Astrocyte of the cerebellum (primary cell): ENCODE measurements at regions not wholly inside any gene's neighbourhood (a gene's known extent, or its start where the extent isn't known, plus 50 kb on each side); places are given as distances from the start of the nearest gene placed in this dataset.

Experiments used
- DNase-seq: peaks from one replicate; pipeline ENCODE4 v3.0.0-alpha.2; 2011; ENCODE audit warnings: low read depth
- H3K4me3 ChIP-seq: 2 replicates; pipeline ENCODE4 v1.5.1; 2011; ENCODE audit warnings: mild to moderate bottlenecking, low read depth, low read length, moderate library complexity
- in situ Hi-C: cut with HindIII; loops from 2 replicates; pipeline ENCODE4 v1.10.0; 2017; ENCODE audit warnings: low sequenced_read_pairs
- TF ChIP-seq, protein P1 (sequence below): IDR thresholded peaks from 2 replicates; pipeline ENCODE4 v1.5.1; 2012; ENCODE audit warnings: low read length, low read depth, moderate library complexity, mild to moderate bottlenecking; ENCODE audit errors: missing control alignments

DNA sequence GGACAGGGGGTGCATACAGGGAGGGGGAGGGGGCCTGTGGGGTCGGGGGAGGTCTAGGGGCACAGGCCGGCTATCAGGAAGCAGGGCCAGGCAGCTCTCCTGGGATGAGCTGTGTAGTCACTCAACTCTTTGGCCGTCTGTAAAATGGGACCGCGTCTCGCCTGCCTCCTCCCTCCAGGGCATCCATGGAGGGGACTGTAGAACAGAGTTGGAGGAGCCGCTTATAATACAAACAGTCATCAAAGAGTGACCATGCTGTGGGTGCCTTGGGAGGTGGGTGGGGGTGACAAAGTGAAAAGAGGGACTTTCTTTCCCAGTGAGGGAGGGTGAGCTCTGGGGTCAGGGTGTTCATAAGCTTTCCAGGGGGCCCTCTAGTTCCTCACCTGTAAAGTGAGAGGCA lies 169.6 kb upstream of the HAAO start:
- in situ Hi-C loops, result loop anchor here (5.0 kb wide), 2 partner anchors 45 to 255 kb away; no protein-coding TSS in a partner anchor
- DNase-seq, result no peak
- H3K4me3 ChIP-seq, result no peak overlapping the region
- TF ChIP-seq, protein P1, sequence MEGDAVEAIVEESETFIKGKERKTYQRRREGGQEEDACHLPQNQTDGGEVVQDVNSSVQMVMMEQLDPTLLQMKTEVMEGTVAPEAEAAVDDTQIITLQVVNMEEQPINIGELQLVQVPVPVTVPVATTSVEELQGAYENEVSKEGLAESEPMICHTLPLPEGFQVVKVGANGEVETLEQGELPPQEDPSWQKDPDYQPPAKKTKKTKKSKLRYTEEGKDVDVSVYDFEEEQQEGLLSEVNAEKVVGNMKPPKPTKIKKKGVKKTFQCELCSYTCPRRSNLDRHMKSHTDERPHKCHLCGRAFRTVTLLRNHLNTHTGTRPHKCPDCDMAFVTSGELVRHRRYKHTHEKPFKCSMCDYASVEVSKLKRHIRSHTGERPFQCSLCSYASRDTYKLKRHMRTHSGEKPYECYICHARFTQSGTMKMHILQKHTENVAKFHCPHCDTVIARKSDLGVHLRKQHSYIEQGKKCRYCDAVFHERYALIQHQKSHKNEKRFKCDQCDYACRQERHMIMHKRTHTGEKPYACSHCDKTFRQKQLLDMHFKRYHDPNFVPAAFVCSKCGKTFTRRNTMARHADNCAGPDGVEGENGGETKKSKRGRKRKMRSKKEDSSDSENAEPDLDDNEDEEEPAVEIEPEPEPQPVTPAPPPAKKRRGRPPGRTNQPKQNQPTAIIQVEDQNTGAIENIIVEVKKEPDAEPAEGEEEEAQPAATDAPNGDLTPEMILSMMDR, result no peak

DNA sequence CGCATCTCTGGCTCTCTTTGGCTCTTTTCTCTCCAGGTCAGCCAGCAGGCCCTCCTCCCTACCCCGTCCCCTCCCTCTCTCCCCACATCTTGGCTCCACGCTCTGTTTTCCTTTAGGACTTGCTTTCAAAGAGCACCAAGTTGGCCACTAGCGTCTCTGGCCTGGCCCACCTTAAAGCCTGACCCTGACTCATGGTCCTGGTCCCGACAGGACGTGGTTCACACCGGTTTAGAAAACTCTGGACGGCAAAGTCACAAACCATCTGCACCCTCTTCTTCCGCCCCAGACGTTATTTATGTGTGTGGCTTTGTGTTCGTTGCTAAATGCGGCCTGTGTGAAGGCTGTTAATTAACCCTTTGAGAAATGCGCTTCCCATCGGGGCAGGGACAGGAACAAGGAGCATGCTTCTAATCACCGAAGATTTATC lies 169.0 kb upstream of the HAAO start:
- no peak for DNase-seq
- TF ChIP-seq, protein P1, result no peak

DNA sequence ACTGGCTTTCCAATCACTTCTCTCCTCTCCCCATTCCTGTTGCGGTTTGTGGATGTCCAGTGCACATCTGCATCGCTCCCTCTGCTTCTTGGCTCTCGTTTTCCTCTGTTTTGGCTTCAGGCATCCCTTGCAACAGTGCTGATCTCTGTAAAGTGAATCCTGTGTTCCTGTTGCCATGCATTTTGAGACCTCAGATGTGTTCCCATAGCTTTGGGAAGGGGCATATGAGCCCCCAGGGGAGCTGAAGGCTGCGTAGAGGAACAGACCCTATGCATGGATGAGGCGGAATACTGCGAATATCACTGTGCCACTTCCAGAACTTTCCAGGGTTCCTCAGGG lies 168.4 kb upstream of the HAAO start:
- in situ Hi-C loops, result loop anchor here (5.0 kb wide), 2 partner anchors 46 to 256 kb away; no protein-coding TSS in a partner anchor

More for the DNA sequence above, 169.0 kb upstream of the HAAO start:
- in situ Hi-C loops, result loop anchor here (5.0 kb wide), 2 partner anchors 46 to 256 kb away; no protein-coding TSS in a partner anchor
- no peak overlapping the region for H3K4me3 ChIP-seq

DNA sequence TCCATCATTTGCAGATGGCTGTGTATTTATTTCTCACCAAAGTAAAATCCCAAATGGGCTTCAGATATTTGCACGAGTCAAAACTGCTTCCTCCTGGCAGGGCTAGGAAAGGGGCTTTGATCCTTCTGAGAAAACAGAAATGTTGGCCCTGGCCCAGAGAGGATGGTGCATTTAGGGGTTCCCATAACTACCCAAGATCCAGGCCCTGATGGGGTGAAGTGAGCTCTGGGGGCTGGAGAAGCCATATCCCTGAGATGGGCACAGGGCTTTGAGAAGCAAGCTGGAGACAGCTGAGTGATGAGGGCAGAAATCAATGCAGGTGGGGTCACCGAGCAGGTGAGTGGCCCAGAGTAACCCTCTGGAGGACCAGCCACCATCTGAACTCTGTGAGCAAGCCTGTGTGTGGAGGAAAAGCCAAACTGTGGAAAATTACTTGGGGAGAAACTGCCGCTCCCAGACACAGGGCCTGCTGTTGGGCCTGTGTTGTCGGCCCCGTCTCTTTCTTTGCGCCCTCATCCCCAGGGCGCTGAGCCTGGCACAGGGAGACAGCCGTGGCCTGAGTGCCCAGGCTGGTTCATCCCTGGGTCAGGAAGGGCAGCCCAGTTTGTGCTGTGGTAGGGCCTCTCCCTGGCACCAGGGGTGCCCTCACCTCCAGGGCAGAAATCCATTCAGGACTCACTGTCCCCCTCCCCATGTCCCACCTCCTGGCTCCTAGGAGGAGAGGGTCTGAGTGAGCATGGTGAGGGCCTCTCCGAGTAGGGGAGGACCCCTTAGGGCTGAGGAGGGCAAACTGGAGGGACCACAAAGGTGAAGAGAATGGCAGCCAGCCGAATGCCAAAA lies 167.8 kb upstream of the HAAO start:
- no peak overlapping the region for H3K4me3 ChIP-seq
- TF ChIP-seq, protein P1, result no peak
- in situ Hi-C loops, result loop anchor here (5.0 kb wide), 2 partner anchors 47 to 257 kb away; no protein-coding TSS in a partner anchor
- DNase-seq, result no peak

More for the DNA sequence above, 168.4 kb upstream of the HAAO start:
- H3K4me3 ChIP-seq, result no peak overlapping the region
- no peak for DNase-seq
- TF ChIP-seq, protein P1, result no peak

DNA sequence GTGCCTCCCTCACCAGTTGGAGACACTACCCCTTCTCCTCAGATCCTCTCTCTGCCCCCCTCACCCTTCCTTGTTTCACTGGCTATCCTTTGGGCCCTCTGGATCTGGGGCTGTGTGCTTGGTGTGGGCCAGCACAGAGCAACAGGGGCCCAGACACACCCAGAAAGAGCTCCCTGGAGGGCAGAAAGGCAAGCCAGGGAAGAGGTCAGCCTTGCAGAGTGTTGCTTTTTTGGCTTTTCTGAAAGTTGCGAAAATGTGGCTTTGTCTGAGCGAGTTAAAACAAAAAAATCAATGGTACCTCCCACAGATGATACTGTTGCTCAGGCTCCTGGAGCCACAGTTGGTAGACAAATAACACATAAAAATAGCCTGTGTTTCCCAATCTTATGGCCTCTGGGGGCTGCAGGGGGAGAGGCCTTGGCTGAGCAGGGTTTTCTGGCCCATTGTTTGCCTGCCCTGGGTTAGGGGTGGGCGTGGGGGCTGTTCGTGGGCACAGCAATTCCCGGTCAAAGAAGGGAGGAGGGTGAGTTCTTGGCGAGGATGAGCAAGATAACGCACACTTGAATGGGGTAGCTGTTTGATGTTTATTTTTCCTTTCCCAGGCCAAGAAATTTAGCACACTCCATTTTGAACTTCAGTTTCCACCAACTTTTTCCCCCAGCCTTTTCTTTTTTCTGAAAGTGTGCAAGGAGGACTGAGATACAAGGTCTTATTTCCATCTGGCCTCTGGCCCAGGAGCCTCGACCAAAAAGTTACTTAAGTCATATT lies 167.0 kb upstream of the HAAO start:
- in situ Hi-C loops, result loop anchor here (5.0 kb wide), 2 partner anchors 48 to 258 kb away; no protein-coding TSS in a partner anchor
- H3K4me3 ChIP-seq, result no peak overlapping the region
- TF ChIP-seq, protein P1, result no peak
- DNase-seq, result no peak

DNA sequence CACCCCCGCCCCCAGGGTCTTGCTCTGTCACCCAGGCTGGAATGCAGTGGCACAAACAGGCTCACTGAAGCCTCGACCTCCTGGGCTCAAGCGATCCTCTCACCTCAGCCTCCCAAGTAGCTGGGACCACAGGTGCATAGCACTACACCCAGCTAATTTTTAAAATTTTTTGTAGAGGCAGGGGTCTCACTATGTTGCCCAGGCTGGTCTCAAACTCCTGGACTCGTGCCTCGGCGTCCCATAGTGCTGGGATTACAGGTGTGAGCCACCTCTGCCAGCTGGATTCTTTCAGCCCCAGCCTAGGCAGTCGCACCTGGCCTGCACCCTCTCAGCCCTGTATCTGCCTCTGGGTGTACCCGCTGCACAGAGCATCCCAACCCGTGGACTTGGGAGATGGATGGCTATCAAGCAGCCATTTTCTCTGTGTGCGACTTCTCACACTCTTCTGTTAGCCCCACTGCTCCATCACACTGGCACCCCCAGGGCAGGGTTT lies 166.4 kb upstream of the HAAO start:
- H3K4me3 ChIP-seq, result no peak overlapping the region
- TF ChIP-seq, protein P1, result no peak
- no peak for DNase-seq
- in situ Hi-C loops, result no loop called here
